Thyroid gland (tissue), 4 donors: ENCODE measurements at regions not wholly inside any gene's neighbourhood (a gene's known extent, or its start where the extent isn't known, plus 50 kb on each side); places are given as distances from the start of the nearest gene placed in this dataset.

Experiments
- DNase-seq, 2 donors: peaks; one replicate each; pipeline ENCODE4 v3.0.0-alpha.2; 2019
- H3K27ac ChIP-seq, 3 donors: fragments of 200-600 bp; sonication (generic); 1 replicate in 2 of 3; 2 replicates in 1 of 3; pipeline ENCODE4 v1.5.1; 2016 to 2019; ENCODE audit warnings: mild to moderate bottlenecking in 1 of 3, moderate library complexity in 1 of 3
- H3K27me3 ChIP-seq: fragments of 200-600 bp; sonication (generic); one replicate; pipeline ENCODE4 v1.5.1; 2019
- H3K36me3 ChIP-seq, 2 donors: fragments of 200-600 bp; sonication (generic); one replicate each; pipeline ENCODE4 v1.5.1; 2016 to 2019
- H3K4me1 ChIP-seq, 2 donors: fragments of 200-600 bp; sonication (generic); one replicate each; pipeline ENCODE4 v1.5.1; 2017 to 2019
- H3K4me3 ChIP-seq, 3 donors: fragments of 200-600 bp; sonication (generic); replicated peaks in 1 of 3; 1 replicate in 2 of 3; 2 replicates in 1 of 3; pipeline ENCODE4 v1.5.1; 2016; ENCODE audit warnings: mild to moderate bottlenecking in 1 of 3
- H3K9me3 ChIP-seq: fragments of 200-600 bp; sonication (generic); one replicate; pipeline ENCODE4 v1.5.1; 2017
- CTCF ChIP-seq, 6 experiments: fragments of 200-600 bp in 3 of 6; fragments of 450-650 bp in 3 of 6; sonication (generic) in 3 of 6; IDR thresholded peaks; one replicate each; pipeline ENCODE4 v1.5.1; 2016 to 2019; ENCODE audit warnings: antibody characterized with exemption in 6 of 6, mild to moderate bottlenecking in 2 of 6, inconsistent platforms in 1 of 6, moderate library complexity in 1 of 6
- POLR2A ChIP-seq, 2 donors: fragments of 450-650 bp; IDR thresholded peaks; one replicate each; pipeline ENCODE4 v1.6.1; 2017; ENCODE audit warnings: antibody characterized with exemption in 2 of 2, mild to moderate bottlenecking in 2 of 2, moderate library complexity in 1 of 2
- WGBS, 2 donors: methylation state at CpG; one replicate each; pipeline ENCODE4 v1.1.5; 2017; 5-methylcytosine and 5-hydroxymethylcytosine counted together
- intact Hi-C: fragments of 100-400 bp; cut with DNase I; formaldehyde crosslinking; loops from one replicate; pipeline ENCODE4 v1.15.1; 2023

DNA sequence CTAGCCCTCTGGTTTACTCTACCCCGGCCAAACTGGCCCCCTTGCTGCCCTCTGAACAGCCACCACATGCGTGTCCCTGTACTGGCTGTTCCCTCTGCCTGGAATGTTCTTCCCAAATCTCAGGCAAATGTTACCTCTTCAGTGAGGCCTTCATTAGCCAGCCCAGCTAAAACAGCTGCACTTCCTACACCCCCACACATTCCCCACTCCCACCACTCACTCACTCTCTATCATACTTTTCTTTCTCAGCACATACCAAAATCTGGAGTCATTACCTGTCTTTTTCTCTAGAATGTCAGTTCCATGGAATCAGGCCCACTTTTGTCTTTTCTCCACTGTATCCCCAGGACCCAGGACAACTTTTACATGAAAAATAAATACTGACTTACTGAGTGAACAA lies 401.2 kb upstream of the SULF2 start:
- no peaks in the 10 kb centered on the region for H3K4me1 ChIP-seq
- H3K36me3 ChIP-seq: no peaks in the 10 kb centered on the region
- no peak for DNase-seq
- TF ChIP-seq CTCF (IDR thresholded peaks at IDR 0.05) (no peak), POLR2A (IDR thresholded peaks at IDR 0.05) (no peak)
- H3K9me3 ChIP-seq: no peaks in the 10 kb centered on the region
- H3K4me3 ChIP-seq: no peak overlapping the region
- H3K27ac ChIP-seq: no peak overlapping the region
- 74 to 87% methylated on average over 2 of the region's 2 CpGs for WGBS, 2 donors
- intact Hi-C loops: no loop called here
- no peaks in the 10 kb centered on the region for H3K27me3 ChIP-seq

DNA sequence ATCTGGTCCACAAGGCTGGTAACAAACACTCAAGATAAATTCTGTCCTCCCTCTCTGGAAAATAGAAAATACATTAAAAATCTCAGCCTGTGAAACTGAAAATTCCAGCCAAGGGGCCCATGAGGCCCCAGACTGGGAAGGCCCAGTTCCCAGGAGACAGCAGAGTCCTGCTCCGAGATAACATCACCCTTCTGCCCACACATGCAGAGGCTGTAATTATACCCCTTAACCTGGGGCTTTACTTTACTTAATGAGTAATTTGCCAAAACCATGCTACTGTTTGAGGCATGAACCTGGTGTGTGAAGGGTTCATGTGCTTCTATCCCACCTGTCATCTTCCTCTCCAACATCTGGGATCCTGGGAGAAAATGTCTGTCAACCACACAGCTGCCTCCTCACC lies 398.9 kb upstream of the SULF2 start:
- intact Hi-C loops: no loop called here
- no peaks in the 10 kb centered on the region for H3K4me1 ChIP-seq
- H3K9me3 ChIP-seq: no peaks in the 10 kb centered on the region
- H3K4me3 ChIP-seq: no peak overlapping the region
- 82 to 100% methylated on average over 1 of the region's 1 CpG for whole genome bisulfite sequencing, 2 donors
- no peaks in the 10 kb centered on the region for H3K36me3 ChIP-seq
- TF ChIP-seq CTCF (IDR thresholded peaks at IDR 0.05) (no peak), POLR2A (IDR thresholded peaks at IDR 0.05) (no peak)
- DNase-seq: no peak
- no peaks in the 10 kb centered on the region for H3K27me3 ChIP-seq
- H3K27ac ChIP-seq: no peak overlapping the region

DNA sequence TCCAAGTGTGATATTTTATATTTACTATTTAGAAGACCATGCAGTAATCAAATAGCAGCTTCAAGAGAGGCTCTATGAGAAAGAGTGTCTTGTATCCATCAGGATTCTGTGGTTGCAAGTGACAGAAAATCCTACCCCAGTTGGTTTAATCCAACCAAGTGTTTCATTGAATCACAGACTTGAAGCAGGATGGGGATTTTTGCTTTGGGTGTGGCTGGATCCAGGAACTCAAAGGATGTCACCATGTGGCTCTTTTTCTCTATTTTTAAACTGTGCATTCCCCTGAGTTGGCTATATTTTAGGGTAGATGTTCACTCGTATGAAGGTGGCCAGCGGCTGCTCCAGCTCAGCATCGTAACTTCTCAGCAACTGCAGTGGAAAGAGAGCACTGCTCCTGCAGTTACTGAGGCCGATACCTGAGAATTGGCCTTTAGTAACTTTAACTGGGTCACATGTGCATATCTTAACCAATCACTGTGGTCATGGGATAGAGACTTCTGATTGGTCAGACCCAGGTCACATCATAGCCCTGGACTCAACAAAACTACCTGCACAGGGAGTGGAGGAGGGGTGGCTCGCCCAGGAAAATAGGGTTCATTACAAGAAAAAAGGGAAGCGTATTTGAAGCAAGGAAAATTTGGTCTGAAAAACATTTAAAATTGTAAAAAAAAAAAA lies 396.1 kb upstream of the SULF2 start:
- no peak overlapping the region for H3K27ac ChIP-seq
- DNase-seq: no peak
- no peaks in the 10 kb centered on the region for H3K4me1 ChIP-seq
- H3K27me3 ChIP-seq: no peaks in the 10 kb centered on the region
- intact Hi-C loops: no loop called here
- no peaks in the 10 kb centered on the region for H3K36me3 ChIP-seq
- 81% methylated on average over 6 of the region's 6 CpGs for WGBS, 2 donors
- no peaks in the 10 kb centered on the region for H3K9me3 ChIP-seq
- no peak overlapping the region for H3K4me3 ChIP-seq
- TF ChIP-seq POLR2A (IDR thresholded peaks at IDR 0.05) (no peak), CTCF (IDR thresholded peaks at IDR 0.05) (no peak)

DNA sequence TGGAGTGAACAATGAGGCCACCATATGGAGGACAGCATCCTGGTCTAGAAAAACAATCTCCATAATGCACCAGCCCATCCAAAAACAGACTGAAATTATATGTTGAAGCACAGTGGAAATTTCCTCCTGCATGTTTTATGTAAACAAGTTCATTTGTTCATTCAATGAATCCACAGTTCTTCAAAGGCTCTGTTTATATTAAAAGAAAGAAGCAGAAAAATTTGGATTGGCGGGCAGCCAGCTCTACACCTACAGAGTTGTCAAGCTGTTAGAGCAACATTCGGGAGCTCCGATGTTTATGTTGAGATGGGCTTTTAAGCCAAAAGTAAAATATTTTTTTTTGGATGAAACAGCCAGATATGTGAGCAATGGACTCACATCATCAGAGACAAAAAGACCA lies 395.3 kb upstream of the SULF2 start:
- no peaks in the 10 kb centered on the region for H3K36me3 ChIP-seq
- DNase-seq: no peak
- H3K4me3 ChIP-seq: no peak overlapping the region
- no peaks in the 10 kb centered on the region for H3K4me1 ChIP-seq
- TF ChIP-seq CTCF (IDR thresholded peaks at IDR 0.05): no peak
- TF ChIP-seq POLR2A (IDR thresholded peaks at IDR 0.05): no peak
- 37 to 48% methylated on average over 3 of the region's 3 CpGs for WGBS, 2 donors
- no peaks in the 10 kb centered on the region for H3K9me3 ChIP-seq
- no peaks in the 10 kb centered on the region for H3K27me3 ChIP-seq
- H3K27ac ChIP-seq: no peak overlapping the region
- intact Hi-C loops: no loop called here

- H3K27ac ChIP-seq: no peak overlapping the region
- no peaks in the 10 kb centered on the region for H3K4me1 ChIP-seq
- DNase-seq: no peak
- no peak overlapping the region for H3K4me3 ChIP-seq
- H3K36me3 ChIP-seq: no peaks in the 10 kb centered on the region
- intact Hi-C loops: no loop called here
- TF ChIP-seq POLR2A (IDR thresholded peaks at IDR 0.05) (no peak), CTCF (IDR thresholded peaks at IDR 0.05) (no peak)
- no peaks in the 10 kb centered on the region for H3K9me3 ChIP-seq
- 80 to 89% methylated on average over 3 of the region's 3 CpGs for WGBS, 2 donors
- no peaks in the 10 kb centered on the region for H3K27me3 ChIP-seq
Measured at GRCh38 chr20:48180024-48180423, 394.7 kb upstream of the SULF2 start.
